ENCODE measurements at regions not wholly inside any gene's neighbourhood (a gene's known extent, or its start where the extent isn't known, plus 50 kb on each side); places are given as distances from the start of the nearest gene placed in this dataset.

- TF ChIP-seq CTCF (IDR thresholded peaks at IDR 0.05 in 2 of 3, conservative IDR thresholded peaks at IDR 0.05 in 1 of 3; ENCODE audit: control insufficient read depth in 2 of 3, extremely low read depth in 1 of 3, insufficient read depth in 1 of 3, low read depth in 3 of 3, low read length in 3 of 3) (no peak), USF2 (IDR thresholded peaks at IDR 0.05; ENCODE audit: borderline replicate concordance, low read depth, low read length) (no peak), NBN (IDR thresholded peaks at IDR 0.05) (no peak), MEF2A (IDR thresholded peaks at IDR 0.05; ENCODE audit: insufficient read depth, low read depth, low read length) (no peak), TAF1 (IDR thresholded peaks at IDR 0.05; ENCODE audit: borderline replicate concordance, low read depth, low read length) (no peak), TARDBP (IDR thresholded peaks at IDR 0.05; ENCODE audit: borderline replicate concordance) (no peak), SUZ12 (IDR thresholded peaks at IDR 0.05; ENCODE audit: unreplicated experiment) (no peak), ZNF622 (IDR thresholded peaks at IDR 0.05) (no peak), TCF7 (IDR thresholded peaks at IDR 0.05; ENCODE audit: borderline replicate concordance) (no peak)
- TF ChIP-seq, protein P1, sequence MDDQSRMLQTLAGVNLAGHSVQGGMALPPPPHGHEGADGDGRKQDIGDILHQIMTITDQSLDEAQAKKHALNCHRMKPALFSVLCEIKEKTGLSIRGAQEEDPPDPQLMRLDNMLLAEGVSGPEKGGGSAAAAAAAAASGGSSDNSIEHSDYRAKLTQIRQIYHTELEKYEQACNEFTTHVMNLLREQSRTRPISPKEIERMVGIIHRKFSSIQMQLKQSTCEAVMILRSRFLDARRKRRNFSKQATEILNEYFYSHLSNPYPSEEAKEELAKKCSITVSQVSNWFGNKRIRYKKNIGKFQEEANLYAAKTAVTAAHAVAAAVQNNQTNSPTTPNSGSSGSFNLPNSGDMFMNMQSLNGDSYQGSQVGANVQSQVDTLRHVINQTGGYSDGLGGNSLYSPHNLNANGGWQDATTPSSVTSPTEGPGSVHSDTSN (IDR thresholded peaks at IDR 0.05; ENCODE audit: insufficient replicate concordance, low read depth, low read length): no peak
These were observed 304.7 kb downstream of the RMST start for GRCh38 chr12:97767347-97767746.
